Esophagus squamous epithelium (tissue), 4 donors: ENCODE measurements at regions not wholly inside any gene's neighbourhood (a gene's known extent, or its start where the extent isn't known, plus 50 kb on each side); places are given as distances from the start of the nearest gene placed in this dataset.

Experiments
- POLR2A ChIP-seq, 4 donors: fragments of 450-650 bp; IDR thresholded peaks; one replicate each; pipeline ENCODE4 v1.6.1; 2017; ENCODE audit warnings: antibody characterized with exemption in 4 of 4, mild to moderate bottlenecking in 4 of 4, moderate library complexity in 3 of 4
- TF ChIP-seq, protein P1 (sequence below), 6 experiments: fragments of 450-650 bp in 4 of 6; fragments of 200-600 bp in 2 of 6; sonication (generic) in 2 of 6; IDR thresholded peaks; one replicate each; pipeline ENCODE4 v1.5.1; 2016 to 2019; ENCODE audit warnings: antibody characterized with exemption in 6 of 6, mild to moderate bottlenecking in 4 of 6, moderate library complexity in 4 of 6

DNA sequence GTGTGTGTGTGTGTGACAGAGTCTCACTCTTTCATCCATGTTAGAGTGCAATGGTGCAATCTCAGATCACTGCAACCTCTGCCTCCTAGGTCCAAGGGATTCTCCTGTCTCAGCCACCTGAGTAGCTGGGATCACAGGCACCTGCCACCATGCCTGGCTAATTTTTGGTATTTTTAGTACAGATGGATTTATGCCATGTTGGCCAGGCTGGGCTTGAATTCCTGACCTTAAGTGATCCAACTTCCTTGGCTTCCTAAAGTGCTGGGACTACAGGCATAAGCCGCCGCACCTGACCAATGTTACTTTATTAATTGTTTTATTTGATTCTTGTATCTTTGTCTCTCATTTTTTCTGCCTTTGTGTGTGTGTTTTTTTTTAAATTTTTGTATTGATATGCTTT is 89.6 kb downstream of the ZNF486 start:
- TF ChIP-seq, protein P1, sequence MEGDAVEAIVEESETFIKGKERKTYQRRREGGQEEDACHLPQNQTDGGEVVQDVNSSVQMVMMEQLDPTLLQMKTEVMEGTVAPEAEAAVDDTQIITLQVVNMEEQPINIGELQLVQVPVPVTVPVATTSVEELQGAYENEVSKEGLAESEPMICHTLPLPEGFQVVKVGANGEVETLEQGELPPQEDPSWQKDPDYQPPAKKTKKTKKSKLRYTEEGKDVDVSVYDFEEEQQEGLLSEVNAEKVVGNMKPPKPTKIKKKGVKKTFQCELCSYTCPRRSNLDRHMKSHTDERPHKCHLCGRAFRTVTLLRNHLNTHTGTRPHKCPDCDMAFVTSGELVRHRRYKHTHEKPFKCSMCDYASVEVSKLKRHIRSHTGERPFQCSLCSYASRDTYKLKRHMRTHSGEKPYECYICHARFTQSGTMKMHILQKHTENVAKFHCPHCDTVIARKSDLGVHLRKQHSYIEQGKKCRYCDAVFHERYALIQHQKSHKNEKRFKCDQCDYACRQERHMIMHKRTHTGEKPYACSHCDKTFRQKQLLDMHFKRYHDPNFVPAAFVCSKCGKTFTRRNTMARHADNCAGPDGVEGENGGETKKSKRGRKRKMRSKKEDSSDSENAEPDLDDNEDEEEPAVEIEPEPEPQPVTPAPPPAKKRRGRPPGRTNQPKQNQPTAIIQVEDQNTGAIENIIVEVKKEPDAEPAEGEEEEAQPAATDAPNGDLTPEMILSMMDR (IDR thresholded peaks at IDR 0.05), result no peak
- no peak for TF ChIP-seq POLR2A (IDR thresholded peaks at IDR 0.05)
